HEK293T (cell line): ENCODE measurements at regions not wholly inside any gene's neighbourhood (a gene's known extent, or its start where the extent isn't known, plus 50 kb on each side); places are given as distances from the start of the nearest gene placed in this dataset.

ENCODE experiments used
- CTCF ChIA-PET: fragments of 350-600 bp; formaldehyde crosslinking; extraction: SDS; loops from one replicate; lab custom pipeline; 2021; ENCODE audit warnings: antibody characterized with exemption, inconsistent platforms; lab: Yijun Ruan, JAX
- POLR2A ChIA-PET: fragments of 350-600 bp; formaldehyde crosslinking; extraction: SDS; loops from one replicate; lab custom pipeline; 2020; ENCODE audit warnings: antibody characterized with exemption, inconsistent platforms; lab: Yijun Ruan, JAX
- DNase-seq: peaks from one replicate; pipeline ENCODE4 v3.0.0; 2012; ENCODE audit warnings: mixed read lengths; ENCODE audit errors: extremely low spot score
- ARNT ChIP-seq: fragments of 450-650 bp; IDR thresholded peaks from 2 replicates; pipeline ENCODE4 v1.6.1; 2017; ENCODE audit warnings: mild to moderate bottlenecking
- BHLHE40 ChIP-seq: fragments of 450-650 bp; IDR thresholded peaks from 2 replicates; pipeline ENCODE4 v1.6.1; 2016; ENCODE audit warnings: mild to moderate bottlenecking, moderate library complexity, borderline replicate concordance
- CTBP1 ChIP-seq: fragments of 450-650 bp; IDR thresholded peaks from 2 replicates; pipeline ENCODE4 v1.6.1; 2016; ENCODE audit warnings: borderline replicate concordance
- ELF4 ChIP-seq: fragments of 450-650 bp; IDR thresholded peaks from 2 replicates; pipeline ENCODE4 v1.6.1; 2017; ENCODE audit warnings: antibody characterized with exemption
- FOXA1 ChIP-seq: fragments of 450-650 bp; IDR thresholded peaks from 2 replicates; pipeline ENCODE4 v1.6.1; 2016; ENCODE audit warnings: mild to moderate bottlenecking
- FOXK2 ChIP-seq: fragments of 450-650 bp; IDR thresholded peaks from 2 replicates; pipeline ENCODE4 v1.6.1; 2016; ENCODE audit warnings: mild to moderate bottlenecking
- FOXM1 ChIP-seq: fragments of 450-650 bp; IDR thresholded peaks from 2 replicates; pipeline ENCODE4 v1.6.1; 2017; ENCODE audit warnings: mild to moderate bottlenecking, borderline replicate concordance
- HDGF ChIP-seq: fragments of 450-650 bp; IDR thresholded peaks from 2 replicates; pipeline ENCODE4 v1.6.1; 2017; ENCODE audit warnings: antibody characterized with exemption, borderline replicate concordance
- L3MBTL2 ChIP-seq: fragments of 450-650 bp; conservative IDR thresholded peaks from 2 replicates; pipeline ENCODE4 v1.6.1; 2016; ENCODE audit warnings: mild to moderate bottlenecking
- LEF1 ChIP-seq: fragments of 450-650 bp; IDR thresholded peaks from 2 replicates; pipeline ENCODE4 v1.6.1; 2017; ENCODE audit warnings: mild to moderate bottlenecking, borderline replicate concordance
- NFRKB ChIP-seq: fragments of 450-650 bp; IDR thresholded peaks from 2 replicates; pipeline ENCODE4 v1.6.1; 2016; ENCODE audit warnings: mild to moderate bottlenecking, moderate library complexity
- SP1 ChIP-seq: fragments of 450-650 bp; IDR thresholded peaks from 2 replicates; pipeline ENCODE4 v1.6.1; 2017
- SUZ12 ChIP-seq: fragments of 450-650 bp; IDR thresholded peaks from 2 replicates; pipeline ENCODE4 v1.6.1; 2016; ENCODE audit warnings: mild to moderate bottlenecking
- TARDBP ChIP-seq: fragments of 450-650 bp; IDR thresholded peaks from 2 replicates; pipeline ENCODE4 v1.6.1; 2016
- ZNF384 ChIP-seq: fragments of 450-650 bp; IDR thresholded peaks from 2 replicates; pipeline ENCODE4 v1.6.1; 2016
- TF ChIP-seq, protein P1 (sequence below): fragments of 450-650 bp; IDR thresholded peaks from 2 replicates; pipeline ENCODE4 v1.6.1; 2016

DNA sequence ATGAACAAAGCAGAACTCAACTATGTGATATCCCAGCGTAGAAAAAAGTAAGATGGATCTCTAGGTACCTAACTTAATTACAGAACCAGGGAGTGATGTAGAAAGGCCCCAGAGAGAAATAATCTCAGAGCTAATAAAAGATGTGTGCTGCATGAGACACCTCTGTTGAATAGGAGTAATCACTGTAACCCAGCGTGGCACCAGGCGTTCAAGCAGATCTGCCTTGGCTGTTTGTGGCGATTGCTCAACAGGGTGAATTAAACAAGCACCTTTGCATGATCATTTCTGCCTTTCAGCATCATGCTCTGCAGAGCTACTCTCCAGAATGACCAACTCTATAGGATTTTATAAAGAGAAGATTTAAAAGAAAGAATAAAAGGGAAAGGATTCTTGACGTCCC lies 81.7 kb upstream of the KCNIP4 start:
- TF ChIP-seq NFRKB: no peak
- TF ChIP-seq ELF4: no peak
- TF ChIP-seq SUZ12: no peak
- TF ChIP-seq BHLHE40: no peak
- TF ChIP-seq FOXM1: no peak
- no peak for TF ChIP-seq L3MBTL2
- no peak for TF ChIP-seq TARDBP
- TF ChIP-seq FOXA1: no peak
- TF ChIP-seq FOXK2: no peak
- no peak for TF ChIP-seq ARNT
- TF ChIP-seq SP1: no peak
- TF ChIP-seq, protein P1, sequence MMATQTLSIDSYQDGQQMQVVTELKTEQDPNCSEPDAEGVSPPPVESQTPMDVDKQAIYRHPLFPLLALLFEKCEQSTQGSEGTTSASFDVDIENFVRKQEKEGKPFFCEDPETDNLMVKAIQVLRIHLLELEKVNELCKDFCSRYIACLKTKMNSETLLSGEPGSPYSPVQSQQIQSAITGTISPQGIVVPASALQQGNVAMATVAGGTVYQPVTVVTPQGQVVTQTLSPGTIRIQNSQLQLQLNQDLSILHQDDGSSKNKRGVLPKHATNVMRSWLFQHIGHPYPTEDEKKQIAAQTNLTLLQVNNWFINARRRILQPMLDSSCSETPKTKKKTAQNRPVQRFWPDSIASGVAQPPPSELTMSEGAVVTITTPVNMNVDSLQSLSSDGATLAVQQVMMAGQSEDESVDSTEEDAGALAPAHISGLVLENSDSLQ: no peak
- no peak for TF ChIP-seq CTBP1
- TF ChIP-seq LEF1: no peak
- no peak for TF ChIP-seq HDGF
- TF ChIP-seq ZNF384: no peak
- POLR2A ChIA-PET: no interaction called here
- no peak for DNase-seq
- CTCF ChIA-PET: no interaction called here

DNA sequence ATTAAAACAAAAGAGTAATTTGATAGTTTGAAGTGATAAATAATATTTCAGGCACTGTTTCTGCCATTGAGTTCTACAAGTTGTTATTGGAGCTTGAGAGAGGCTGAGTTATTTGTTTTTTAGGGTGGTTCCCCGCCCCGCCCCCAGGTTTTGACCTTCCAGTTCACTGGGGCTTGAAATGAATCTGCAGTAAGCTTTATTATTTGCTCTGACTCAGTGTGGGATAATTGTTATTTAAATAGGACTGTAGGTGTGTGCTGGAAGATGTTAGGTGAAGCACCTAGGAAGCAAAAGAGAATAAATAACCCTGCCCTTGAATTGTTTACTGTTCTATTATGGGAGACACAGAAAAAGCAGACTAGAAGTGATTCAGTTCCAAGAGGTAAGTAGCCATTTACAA lies 81.2 kb upstream of the KCNIP4 start:
- no peak for DNase-seq
- no peak for TF ChIP-seq ELF4
- no peak for TF ChIP-seq SP1
- no peak for TF ChIP-seq FOXA1
- no peak for TF ChIP-seq BHLHE40
- no peak for TF ChIP-seq HDGF
- no peak for TF ChIP-seq FOXK2
- no peak for TF ChIP-seq CTBP1
- TF ChIP-seq ZNF384: no peak
- TF ChIP-seq L3MBTL2: no peak
- TF ChIP-seq FOXM1: no peak
- TF ChIP-seq TARDBP: no peak
- TF ChIP-seq, protein P1: no peak
- no peak for TF ChIP-seq NFRKB
- TF ChIP-seq SUZ12: no peak
- no peak for TF ChIP-seq ARNT
- TF ChIP-seq LEF1: no peak
- ChIA-PET POLR2A (no interaction called here), CTCF (no interaction called here)

DNA sequence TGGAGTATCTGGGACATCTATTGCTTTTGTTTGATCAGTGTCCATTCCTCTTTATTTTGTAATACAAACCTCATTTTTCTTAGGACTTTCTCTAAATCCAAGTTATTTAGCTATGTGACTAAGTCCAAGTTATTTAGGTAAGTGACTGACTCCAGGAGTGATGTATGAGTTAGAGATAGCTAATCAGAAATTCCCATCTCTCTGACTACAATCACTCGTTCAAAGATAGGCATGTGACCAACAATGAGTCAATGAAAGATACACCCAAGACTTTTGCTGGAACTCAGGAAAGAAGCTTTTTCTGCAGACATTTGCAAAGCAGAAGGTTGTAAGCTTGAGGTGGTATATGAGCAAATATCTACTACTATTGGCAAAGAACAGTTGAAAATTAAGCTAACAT lies 72.5 kb upstream of the KCNIP4 start:
- ChIA-PET POLR2A (no interaction called here), CTCF (no interaction called here)
- DNase-seq: no peak
- TF ChIP-seq L3MBTL2: no peak
- TF ChIP-seq SP1: no peak
- no peak for TF ChIP-seq ZNF384
- TF ChIP-seq NFRKB: no peak
- no peak for TF ChIP-seq TARDBP
- TF ChIP-seq FOXK2: no peak
- TF ChIP-seq BHLHE40: no peak

DNA sequence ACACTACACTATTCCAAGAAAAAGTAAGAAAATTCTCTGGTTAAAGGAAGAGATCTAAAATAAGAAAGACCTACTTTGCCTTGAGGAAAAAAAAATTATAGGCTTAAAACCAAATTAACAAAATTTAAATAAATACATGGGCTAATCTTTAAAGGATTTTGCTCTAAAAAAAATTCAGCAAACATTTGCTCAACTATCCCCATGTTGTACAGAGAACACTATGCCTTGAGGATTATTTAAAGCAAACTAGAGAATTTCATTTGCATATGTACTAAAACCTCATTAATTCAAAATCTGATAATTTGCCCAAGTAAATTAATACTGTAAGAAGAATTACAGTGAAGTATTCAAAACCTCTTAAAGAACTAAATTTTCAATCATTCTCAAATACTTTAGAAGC lies 71.6 kb upstream of the KCNIP4 start:
- no peak for DNase-seq
- CTCF ChIA-PET: no interaction called here
- TF ChIP-seq SP1 (no peak), HDGF (no peak), LEF1 (no peak), CTBP1 (no peak), FOXM1 (no peak), ELF4 (no peak), ARNT (no peak)
- POLR2A ChIA-PET: no interaction called here

DNA sequence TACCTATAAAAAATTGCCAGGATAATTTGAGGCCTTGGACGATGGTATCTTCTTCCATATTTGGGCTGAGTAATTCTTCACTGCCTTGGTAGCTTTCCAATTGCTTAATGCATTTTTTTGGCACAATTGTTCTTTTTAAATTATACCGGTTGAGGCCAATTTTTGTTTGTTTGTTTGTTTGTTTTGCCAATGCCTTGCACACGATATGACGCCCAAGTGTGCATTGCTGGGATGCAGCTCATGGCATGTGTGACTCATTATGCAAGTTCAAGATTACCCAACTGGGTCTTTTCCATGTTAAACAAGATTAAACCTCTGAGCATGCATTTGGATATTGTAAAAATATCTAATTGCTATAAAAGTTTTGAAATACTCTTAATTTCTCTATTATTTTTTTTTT lies 71.1 kb upstream of the KCNIP4 start:
- CTCF ChIA-PET: interaction anchor here (0.9 kb wide), 1 partner anchor 231 kb away, joined by 3 read pairs; no protein-coding TSS in a partner anchor
- POLR2A ChIA-PET: no interaction called here
- TF ChIP-seq ELF4 (no peak), ZNF384 (no peak), SP1 (no peak), FOXA1 (no peak), HDGF (no peak), LEF1 (no peak), TARDBP (no peak), ARNT (no peak), FOXK2 (no peak)
- no peak for DNase-seq

DNA sequence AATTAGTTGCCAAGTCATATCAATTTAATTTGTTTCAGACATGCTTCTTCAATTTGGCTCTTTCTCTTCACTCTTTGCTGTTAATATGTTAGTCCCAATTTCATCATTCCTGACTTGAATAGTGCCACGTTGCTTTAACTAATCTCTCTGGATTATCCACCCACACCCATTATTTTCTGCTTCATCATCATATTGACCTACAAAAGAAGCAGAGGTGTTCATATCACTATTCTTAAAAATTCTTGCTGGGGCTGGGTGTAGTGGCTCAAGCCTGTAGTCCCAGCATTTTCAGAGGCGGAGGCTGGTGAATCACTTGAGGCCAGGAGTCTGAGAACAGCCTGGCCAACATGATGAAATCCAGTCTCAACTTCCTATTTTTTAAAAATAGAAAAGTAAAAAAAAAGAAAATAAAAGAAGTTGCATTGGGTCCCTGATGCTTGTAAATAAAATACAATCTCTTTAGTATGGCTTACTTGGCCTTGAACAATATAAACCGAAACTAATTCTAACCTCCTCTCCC lies 65.7 kb upstream of the KCNIP4 start:
- no peak for DNase-seq
- POLR2A ChIA-PET: no interaction called here
- TF ChIP-seq NFRKB: no peak
- no peak for TF ChIP-seq FOXK2
- TF ChIP-seq SUZ12: no peak
- TF ChIP-seq TARDBP: no peak
- TF ChIP-seq FOXM1: no peak
- no peak for TF ChIP-seq BHLHE40
- no peak for TF ChIP-seq FOXA1
- TF ChIP-seq HDGF: no peak
- TF ChIP-seq CTBP1: no peak
- TF ChIP-seq ELF4: no peak
- TF ChIP-seq SP1: no peak
- TF ChIP-seq, protein P1: no peak
- TF ChIP-seq ZNF384: no peak
- no peak for TF ChIP-seq ARNT
- no peak for TF ChIP-seq L3MBTL2
- CTCF ChIA-PET: no interaction called here

DNA sequence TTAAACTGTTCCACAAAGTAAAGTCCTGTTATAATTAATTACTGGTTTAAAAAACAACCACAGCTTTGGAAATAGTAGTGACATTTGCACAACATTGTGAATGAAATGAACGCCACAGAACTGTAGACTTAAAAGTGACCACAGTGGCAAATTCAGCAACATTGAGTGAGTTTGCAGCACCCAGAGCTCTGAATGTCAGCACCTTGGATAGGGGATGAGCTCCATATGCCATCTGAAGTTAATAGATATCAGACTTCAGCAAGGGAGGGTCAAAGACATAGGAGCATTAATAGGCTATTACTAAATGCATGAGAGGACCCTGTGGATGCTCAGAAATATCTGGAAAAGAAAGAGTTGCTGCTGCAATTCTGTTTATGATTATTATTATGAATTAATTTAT lies 55.3 kb upstream of the KCNIP4 start:
- CTCF ChIA-PET: no interaction called here
- DNase-seq: no peak
- POLR2A ChIA-PET: no interaction called here
- TF ChIP-seq, protein P1: no peak
- TF ChIP-seq BHLHE40 (no peak), FOXA1 (no peak), FOXK2 (no peak), ARNT (no peak), L3MBTL2 (no peak), LEF1 (no peak), SUZ12 (no peak), FOXM1 (no peak), TARDBP (no peak), ELF4 (no peak), ZNF384 (no peak), NFRKB (no peak), SP1 (no peak), HDGF (no peak), CTBP1 (no peak)
